SKM-1 treated with dmso at 0.1 percent for 144 hours (cell line): ENCODE measurements at regions not wholly inside any gene's neighbourhood (a gene's known extent, or its start where the extent isn't known, plus 50 kb on each side); places are given as distances from the start of the nearest gene placed in this dataset.

Experiments
- DNase-seq: peaks from one replicate; lab custom pipeline; 2025; ENCODE audit not compliant: unreplicated experiment; lab: John Stamatoyannopoulos, UW

DNA sequence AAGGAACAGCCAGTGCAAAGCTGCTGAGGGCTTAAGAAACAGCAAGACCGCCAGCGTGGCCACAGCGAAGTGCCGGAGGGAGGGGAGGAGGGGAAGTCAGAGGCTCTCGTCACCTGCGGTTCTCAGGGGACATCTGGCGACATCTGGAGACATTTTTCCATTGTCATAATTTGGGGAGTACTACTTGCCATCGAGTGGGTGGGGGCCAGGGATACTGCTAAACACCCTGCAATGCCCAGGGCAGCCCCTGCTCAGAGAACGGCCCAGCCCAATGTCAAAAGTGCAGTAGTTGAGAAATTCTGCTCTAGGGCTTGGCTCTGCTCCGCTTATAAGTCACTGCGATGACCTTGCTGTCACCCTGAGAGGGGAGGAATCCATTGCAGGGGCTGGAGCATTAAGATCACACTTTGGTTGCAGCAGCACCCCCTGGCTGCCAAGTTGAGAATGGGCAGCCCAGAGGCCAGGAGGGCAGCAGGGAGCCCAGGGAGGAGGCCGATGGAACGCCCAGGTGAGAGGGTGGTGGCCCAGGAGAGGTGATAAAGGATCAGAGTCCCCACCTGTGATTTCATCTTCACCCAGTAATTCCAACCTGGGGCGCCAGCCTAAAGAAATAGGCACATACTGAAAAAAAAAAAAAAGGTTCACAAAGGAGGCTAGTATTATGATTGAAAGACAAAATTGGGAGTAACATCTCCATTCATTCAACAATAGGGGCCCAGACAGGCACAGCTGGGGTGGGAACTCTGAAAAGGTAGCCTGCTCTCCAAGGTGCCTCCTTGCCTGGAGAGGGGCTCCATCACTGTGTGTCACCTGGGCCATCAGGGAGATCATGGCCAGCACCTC, 218.2 kb downstream of the BMP7 start:
- DNase-seq: peak; percentile 58

DNA sequence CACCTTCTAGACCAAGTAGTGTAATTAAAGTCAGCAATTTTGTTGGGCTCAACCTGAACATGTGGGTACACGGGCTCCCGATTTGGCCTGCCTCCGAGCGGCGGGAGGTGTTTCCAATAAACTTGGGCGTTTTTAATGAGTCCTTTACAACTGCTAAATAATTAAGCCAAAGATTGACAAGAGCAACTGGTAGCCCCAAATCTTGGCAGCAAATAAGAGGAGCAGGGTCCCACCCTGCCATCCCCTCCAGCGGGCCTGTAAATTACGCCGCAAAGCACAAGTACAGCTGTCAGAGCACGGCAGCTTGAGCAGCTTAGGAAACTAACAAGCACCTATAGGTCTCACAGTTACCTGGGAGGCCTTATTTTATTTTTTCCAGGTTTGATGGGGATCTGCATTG, 217.1 kb downstream of the BMP7 start:
- DNase-seq: no peak

DNA sequence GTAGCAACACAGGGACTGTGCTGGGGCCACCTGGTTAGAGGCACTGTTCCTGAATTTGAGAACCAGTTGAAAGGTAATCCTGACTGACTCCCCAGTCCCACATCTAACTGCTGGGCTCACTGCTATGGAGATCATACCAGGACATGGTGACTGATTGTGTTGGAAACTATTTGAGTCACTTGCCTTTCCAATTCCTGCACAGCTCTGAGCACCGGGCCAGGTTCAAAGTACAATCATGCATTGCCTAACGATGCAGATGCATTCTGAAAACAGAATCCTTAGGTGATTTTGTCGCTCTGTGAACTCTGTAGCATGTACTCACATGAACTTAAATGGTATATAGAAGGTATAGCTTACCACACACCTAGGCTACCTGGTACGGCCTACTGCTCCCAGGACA, 215.3 kb downstream of the BMP7 start:
- DNase-seq: no peak

DNA sequence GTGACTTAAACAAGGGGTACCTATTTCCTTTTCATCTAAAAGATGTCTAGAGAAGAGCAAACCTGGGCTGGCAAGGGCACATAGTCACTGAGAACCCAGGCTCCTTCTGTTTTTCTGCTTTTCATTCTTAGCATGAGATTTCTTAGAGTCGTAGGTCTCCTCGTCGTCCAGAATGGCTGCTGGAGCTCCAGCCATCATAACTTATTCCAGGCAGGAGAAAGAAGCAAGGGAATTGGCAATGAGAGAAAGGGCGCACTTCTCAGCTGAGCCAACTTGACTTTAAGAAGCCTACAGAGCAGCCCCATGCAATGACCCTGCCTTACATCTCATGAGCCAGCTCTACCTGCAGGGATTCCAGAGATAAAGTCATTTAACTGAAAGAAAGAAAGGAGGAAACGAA, 213.4 kb downstream of the BMP7 start:
- DNase-seq: no peak

DNA sequence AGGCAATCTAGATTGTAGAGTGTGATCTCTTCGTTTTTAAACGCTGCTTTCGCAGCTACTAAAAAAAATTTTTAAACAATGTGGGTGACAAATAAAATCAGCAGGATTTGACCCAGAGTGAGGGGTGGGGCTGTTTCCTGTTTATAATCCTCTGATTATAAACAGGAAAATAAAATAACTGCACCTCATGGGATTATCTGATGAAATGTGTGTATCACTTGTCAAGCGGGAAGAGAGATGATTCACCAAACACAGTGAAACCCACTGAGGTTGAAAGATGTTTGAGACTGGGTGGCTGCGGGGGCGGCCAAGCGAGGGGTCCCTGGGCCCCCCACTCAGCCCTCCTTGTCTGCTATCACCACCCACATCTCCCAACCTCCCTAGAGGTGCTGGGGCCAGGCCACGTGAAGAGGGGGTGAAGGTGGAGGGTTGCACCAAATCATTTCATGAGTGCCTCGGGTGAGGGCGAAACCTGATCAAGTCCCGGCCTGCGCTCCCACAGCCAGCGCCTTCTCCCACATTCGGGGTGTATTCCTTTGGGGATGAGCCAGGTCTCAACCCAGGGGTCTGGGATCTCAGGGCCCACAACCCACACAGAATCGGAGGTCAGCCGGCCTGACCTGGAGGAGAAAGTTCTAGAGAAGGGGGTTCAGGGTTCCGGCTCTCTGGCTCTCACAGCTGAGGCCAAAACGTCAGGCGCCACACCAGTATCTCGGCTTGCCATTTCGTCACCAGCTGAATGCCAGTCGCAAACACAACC, 212.5 kb downstream of the BMP7 start:
- DNase-seq: no peak

DNA sequence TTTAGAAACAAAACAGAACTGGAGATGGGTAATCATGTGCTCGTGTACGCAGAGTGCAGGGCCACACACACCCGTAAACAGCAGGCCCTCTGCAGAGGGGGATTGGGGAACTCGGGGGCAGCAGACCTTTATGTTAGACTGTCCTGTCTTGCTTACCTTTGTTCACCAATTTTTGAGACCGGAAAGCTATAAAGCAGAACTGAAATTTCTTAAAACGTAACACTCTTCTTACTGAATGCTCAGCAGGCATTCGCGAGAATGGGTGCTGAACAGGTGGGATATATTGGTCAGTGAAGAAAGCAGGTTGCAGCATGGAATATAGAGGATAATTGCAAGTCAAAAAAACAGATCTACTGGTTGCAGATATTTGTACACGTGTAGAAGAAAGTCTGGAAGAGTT, 211.1 kb downstream of the BMP7 start:
- no peak for DNase-seq

DNA sequence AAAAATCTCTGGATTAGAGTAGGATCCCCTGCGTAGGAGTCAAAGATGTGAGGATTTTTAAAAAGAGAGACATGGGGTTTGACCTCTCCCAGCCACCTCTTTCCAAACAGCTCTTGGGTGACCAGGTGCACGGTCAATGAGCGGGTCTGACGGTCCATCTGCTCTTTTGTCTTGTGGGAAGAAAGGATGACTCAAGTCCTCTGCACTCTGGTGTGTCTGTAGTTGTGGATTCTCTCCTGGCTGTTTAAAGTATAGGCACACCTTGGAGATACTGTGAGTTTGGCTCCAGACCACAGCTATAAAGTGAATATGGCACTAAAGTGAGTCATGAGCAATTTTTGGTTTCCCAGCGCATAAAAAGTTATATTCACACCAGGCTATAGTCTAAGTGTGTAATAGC, 209.8 kb downstream of the BMP7 start:
- DNase-seq: no peak

DNA sequence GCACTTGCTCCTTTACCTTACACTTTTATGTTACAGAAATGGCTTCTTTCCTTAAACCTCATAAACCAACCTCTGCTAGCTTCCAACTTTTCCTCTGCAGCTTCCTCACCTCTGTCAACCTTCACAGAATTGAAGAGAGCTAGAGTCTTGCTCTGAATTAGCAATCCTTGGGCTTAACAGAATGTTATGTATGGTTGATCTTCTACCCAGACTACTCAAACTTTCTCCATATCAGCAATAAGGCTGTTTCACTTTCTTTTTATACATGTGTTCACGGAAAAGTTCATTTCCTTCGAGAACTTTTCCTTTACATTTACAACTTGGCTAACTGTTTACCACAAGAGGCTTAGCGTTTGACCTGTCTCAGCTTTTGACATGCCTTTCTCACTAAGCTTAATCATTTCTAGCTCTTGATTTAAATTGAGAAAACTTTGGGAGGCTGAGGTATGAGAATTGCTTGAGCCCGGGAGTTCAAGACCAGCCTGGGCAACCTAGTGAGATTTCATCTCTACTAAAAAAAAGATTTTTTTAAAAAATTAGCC, 207.3 kb downstream of the BMP7 start:
- DNase-seq: no peak

DNA sequence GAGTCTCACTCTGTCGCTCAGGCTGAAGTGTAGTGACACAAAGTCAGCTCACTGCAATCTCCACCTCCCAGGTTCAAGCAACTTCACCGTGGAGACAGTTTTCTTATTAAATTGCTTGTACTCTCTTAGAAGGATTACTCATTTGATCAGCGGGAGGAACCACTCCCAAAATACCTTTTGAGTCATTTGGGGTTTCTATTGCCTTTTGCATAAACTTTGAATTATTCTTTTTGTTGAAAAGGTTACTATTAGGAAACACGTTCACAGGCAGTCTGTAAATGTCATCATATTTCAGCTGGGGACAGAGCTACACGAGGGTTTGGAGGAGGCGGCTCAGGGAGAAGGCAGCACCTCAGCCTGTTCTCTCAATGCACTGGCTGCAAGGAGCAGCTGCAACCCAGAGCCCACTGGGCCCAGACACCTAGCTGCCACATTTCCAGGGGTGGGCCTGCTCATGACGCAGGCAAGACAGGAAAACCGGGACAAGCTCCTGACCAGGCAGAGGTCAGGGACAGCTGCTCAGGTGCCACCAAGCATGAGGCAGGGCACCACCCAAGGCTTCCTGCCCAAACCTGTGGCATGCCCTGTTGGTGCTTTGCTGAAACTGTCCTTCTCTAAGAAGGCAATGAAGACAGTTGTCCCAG, 205.9 kb downstream of the BMP7 start:
- no peak for DNase-seq

DNA sequence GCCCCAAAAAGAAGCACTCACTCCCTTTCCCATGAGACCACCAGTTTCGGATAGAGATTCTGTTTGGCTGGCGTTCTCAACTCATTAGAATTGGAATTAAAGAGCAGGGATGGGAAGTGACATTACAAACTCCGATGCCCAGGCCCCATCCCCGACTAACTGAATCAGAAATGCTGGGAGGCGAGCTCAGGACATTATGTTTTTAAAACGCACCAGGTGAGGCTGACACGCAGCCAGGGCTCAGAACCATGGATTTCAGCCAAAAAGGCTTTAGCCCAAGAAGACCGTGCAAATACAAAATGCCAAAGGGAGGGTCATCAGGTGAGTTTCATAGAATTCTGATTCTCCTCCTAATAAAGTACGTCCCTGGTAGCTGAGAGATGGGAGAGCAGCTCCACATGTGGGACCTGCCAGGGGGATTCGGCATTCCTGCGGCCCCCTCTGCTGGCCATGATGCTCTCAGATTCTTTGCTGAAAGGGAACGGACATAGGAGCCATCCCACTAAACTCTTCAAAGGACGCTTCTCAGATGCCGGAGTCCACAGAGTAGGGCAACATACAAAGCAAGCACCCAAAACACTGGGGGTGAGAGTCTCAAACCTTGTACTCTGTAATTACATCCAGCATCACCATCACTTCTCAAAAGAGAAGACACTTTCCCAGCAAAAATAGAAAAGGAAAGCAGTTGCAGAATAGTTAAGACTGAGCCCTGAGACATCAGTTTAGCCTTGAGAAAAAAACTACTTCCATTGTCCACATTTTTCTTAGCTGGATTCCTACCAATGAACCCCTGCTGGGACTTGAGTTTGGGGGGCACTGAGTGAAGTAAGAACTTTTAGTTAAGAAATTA, 205.2 kb downstream of the BMP7 start:
- no peak for DNase-seq

DNA sequence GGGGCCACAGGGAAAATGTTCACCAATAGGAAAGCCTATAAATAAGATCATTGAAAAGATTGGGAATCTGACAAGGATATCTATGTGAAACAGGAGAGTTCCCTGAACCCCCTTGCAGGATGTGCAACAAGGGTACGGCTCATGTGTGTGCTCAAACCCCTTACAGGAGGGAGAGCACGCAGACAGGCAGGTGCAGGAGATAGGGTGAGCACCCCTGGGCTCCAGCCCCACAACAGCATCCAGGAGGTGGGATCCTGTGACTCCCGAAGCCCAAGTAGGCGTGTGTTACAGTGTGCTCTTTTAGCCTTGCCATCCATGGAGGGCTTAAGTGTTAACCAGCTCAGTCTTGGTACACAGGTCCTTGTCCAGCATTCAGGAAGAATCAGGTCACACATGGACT, 204.2 kb downstream of the BMP7 start:
- no peak for DNase-seq

DNA sequence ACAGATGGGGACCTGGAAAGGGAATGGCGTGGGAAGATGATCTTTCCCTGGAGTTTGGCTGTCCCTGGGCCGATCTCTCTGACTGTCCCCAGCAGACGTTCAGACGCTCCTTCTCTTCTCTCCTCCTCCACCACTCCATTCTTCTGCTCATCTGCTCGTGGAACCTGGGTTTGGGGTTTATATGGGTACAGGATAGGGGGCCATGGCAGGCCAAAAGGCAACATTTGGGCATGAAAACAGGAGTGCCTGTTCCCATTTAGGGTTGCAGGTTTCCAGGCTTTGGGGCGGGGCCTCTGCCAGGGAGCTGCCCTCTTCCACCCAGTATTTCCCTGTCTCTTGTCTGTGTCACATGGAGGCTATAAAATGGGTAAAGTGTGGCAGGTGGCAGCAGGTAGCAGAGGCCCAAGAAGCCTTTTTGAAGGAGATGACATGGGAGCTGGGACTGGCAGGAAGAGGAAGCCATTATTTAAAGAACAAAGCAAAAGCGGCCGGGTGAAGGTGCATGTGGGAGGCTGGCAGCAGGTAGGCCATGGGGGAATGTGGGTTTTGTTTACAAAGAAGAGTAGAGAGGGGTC, 203.7 kb downstream of the BMP7 start:
- DNase-seq: no peak

DNA sequence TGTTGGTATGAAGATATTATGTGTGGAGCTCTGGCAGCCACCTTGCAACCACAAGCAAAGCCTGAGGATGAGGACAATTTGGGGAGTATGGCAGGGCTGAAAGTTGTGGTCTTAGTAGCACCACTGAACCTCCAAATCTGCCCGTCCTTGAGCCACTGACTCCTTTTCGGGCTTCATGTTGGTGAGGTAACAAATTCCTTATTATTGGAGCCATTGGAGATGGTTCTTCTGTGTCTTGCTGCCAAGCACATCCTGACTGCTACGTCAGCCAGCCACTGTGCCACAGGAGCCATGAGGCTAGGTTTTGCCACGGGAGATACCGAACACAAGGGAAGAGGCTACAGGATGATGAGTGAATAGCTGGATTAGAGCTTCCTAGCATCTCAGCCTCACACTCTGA, 201.6 kb downstream of the BMP7 start:
- no peak for DNase-seq

DNA sequence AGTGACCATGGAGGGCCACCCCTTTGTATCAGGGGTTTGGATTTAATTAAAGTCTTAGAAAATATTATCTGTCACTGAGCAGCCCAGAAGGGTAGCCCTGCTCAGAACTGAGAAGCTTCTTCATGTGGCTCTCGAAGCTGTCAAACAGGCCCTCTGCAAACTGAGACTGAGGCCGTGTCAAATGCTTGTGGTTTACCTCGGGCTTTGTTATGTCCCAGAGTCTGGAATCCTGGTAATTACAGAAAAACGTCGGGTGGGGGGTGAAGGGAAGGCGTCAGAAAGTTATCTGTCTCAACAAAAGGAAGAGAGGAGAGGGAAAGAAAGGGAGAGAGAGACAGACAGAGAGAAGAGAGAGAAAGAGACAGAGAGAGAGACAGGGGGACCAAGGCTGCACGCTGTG, 200.8 kb downstream of the BMP7 start:
- no peak for DNase-seq

DNA sequence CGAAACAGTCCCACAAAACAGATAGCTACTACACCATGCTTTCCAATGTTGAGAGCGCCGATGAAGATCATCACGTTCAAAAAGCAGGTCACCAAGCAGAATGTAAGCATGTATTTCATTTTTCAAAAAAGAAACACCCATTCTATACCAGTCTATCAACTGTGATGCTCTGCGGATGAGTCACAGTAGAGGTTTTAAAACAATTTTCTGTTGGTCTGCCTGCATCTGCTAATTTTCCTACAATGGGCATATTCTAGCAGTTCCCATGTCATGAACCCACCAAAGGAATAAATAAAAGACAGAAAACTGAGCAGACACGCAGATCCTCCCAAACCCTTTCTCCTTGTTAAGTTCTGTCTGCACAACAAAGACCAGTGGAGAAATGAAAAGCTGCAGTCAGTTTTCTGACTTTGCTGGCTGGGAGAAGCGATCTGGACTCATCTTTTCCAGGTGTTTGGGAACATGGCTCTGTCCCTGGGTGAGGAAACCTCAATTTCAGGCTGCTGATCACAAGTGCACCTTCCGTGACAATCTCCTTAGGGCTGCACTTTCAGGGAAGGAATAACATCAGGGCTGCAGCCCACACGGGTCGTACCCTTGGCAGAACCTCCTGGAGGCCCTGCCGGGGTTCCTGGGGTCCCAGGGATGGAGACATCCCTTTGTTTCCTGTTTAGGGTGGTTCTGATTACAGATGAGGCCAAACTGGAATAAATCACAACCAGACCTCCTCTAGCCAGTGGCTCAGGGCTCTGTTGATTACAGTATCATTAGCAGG, 200.1 kb downstream of the BMP7 start:
- no peak for DNase-seq

DNA sequence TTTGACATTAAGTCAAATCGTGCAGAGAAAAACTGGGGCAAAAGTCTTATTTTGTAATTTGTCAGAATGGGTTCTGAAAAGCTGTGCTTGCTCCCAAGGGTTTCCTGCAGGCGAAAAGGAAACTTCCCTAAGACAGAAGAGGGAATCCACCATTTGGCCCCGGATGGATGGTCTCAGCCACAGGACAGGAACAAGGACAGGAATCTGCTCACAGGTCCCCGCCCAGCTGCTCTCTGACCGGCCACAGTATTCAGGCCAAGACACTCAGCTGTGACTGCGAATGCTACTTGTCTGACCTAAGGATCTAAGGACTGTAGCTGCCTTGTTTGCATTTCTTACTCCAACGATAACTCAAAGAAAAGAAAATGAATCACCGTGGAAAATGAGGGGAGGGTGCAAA, 197.0 kb downstream of the BMP7 start:
- no peak for DNase-seq

DNA sequence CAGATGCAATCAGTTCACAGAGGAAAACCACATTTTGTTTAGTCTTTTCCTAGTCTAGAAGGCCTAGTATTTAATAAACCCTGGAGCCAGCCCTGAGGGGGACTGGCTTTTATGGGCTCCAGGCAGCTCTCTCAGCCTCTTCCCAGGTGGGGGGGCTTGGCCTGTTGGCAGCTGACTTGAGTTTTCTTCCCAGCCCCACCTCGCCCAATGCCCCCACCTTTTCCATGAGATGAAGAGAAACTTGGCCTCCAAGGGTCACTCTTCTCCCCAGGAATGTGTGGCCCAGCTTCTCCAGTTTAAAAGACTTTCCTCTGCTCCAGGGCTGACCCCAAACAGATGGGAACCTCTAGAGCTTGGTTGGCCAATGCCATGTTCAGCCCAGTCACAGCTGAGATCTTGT, 196.1 kb downstream of the BMP7 start:
- DNase-seq: no peak

DNA sequence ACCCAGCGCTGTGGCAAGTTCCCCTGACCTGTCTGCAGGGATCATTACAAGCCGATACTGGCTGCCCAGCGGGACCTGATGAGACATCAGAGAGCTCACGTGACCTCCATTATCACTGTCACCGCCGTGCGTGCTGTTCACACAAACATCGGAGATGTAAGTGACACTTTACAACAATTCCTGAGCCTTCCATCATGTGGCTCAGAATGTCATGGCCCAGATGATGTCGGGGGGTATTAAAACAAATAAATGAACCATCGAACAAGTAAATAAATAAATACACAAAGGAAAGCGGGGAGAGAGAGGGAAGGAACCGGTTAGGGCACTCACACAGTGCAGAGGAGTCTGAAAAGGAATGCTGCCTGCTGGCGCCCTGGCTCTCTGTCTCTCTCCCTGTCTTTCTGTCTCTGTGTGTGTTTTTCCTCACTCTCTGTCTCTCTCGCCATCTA, 195.1 kb downstream of the BMP7 start:
- DNase-seq: no peak

DNA sequence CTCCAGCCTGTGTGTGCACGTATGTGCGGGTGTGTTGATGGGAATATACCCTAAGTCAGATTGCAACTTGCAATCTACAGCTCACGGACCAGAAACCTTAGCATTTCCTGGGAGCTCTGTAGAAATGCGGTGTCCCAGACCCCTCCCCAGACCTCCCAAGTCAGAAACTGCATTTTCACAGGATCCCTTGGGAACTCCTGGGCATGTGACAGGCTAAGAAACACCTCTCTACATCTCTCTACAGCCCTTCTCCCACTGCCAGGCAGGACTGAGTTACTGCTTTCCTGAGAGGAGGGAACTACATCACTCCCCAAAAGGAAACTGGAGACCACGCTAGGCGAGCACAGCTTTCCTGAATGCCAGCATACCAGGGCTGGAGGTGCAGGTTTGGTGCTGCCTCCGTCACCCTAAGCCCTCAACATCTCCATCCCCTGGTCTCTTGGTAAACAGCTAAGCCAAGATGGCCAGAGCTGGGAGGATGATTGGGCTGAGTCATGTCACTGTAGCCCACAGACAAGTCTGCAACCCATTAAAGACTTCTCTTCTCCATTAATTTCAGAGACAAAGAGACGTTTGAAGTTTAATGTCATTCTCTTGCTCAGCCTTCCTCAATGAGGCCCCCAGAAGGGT, 194.4 kb downstream of the BMP7 start:
- DNase-seq: no peak
